HepG2 (cell line): ENCODE measurements at regions not wholly inside any gene's neighbourhood (a gene's known extent, or its start where the extent isn't known, plus 50 kb on each side); places are given as distances from the start of the nearest gene placed in this dataset.

Experiments
- BRD4 ChIP-seq: sonication (generic); formaldehyde crosslinking; IDR thresholded peaks from 2 replicates; pipeline ENCODE4 v1.4.0; 2020; ENCODE audit warnings: missing genetic modification reagents
- FOXA1 ChIP-seq, 2 experiments: fragments of 450-650 bp in 1 of 2; sonication (generic) in 1 of 2; formaldehyde crosslinking in 1 of 2; IDR thresholded peaks; 2 replicates each; pipeline versions ENCODE4 v1.4.0 to v1.6.1; 2016 to 2020; ENCODE audit warnings: missing genetic modification reagents in 1 of 2
- GATA4 ChIP-seq: sonication (generic); IDR thresholded peaks from 2 replicates; pipeline ENCODE4 v1.6.1; 2016; ENCODE audit warnings: antibody characterized with exemption, low read depth, borderline replicate concordance
- HDAC6 ChIP-seq: fragments of 200-600 bp; sonication (generic); IDR thresholded peaks from 2 replicates; pipeline ENCODE4 v1.7.0; 2017; ENCODE audit warnings: mild to moderate bottlenecking, antibody characterized with exemption, low read length, low read depth
- KLF11 ChIP-seq: IDR thresholded peaks from 2 replicates; pipeline ENCODE4 v1.6.1; 2016; ENCODE audit warnings: missing compliant biosample characterization
- LCORL ChIP-seq, 2 experiments: fragments of 450-650 bp in 1 of 2; sonication (generic) in 1 of 2; formaldehyde crosslinking in 1 of 2; IDR thresholded peaks; 2 replicates each; pipeline versions ENCODE4 v1.5.0 to v1.6.1; 2017 to 2020; ENCODE audit warnings: antibody characterized with exemption in 1 of 2, missing genetic modification reagents in 1 of 2
- NR2F1 ChIP-seq, 2 experiments: fragments of 450-650 bp in 1 of 2; formaldehyde crosslinking in 1 of 2; IDR thresholded peaks; 2 replicates each; pipeline versions ENCODE4 v1.5.0 to v1.6.1; 2016 to 2020; ENCODE audit warnings: mild to moderate bottlenecking in 1 of 2, missing compliant biosample characterization in 1 of 2, missing genetic modification reagents in 1 of 2, moderate library complexity in 1 of 2
- NR2F6 ChIP-seq, 2 experiments: IDR thresholded peaks; 2 replicates each; pipeline ENCODE4 v1.6.1; 2016; ENCODE audit warnings: antibody characterized with exemption in 1 of 2, mild to moderate bottlenecking in 1 of 2
- SALL1 ChIP-seq: sonication (generic); formaldehyde crosslinking; IDR thresholded peaks from 2 replicates; pipeline ENCODE4 v1.8.0; 2022; ENCODE audit warnings: mild to moderate bottlenecking, missing genetic modification reagents
- SAP130 ChIP-seq: IDR thresholded peaks from 2 replicates; pipeline ENCODE4 v1.6.1; 2016; ENCODE audit warnings: low read depth
- SKI ChIP-seq: fragments of 450-650 bp; IDR thresholded peaks from one replicate; pipeline ENCODE4 v1.6.1; 2018; ENCODE audit warnings: mild to moderate bottlenecking; ENCODE audit not compliant: partially characterized antibody
- SOX6 ChIP-seq, 2 experiments: fragments of 450-650 bp in 1 of 2; sonication (generic) in 1 of 2; formaldehyde crosslinking in 1 of 2; IDR thresholded peaks; 2 replicates each; pipeline versions ENCODE4 v1.4.0 to v1.6.1; 2017 to 2020; ENCODE audit warnings: antibody characterized with exemption in 1 of 2, mild to moderate bottlenecking in 1 of 2, missing genetic modification reagents in 1 of 2
- SRY ChIP-seq: sonication (generic); formaldehyde crosslinking; IDR thresholded peaks from 2 replicates; pipeline ENCODE4 v1.8.0; 2022; ENCODE audit warnings: mild to moderate bottlenecking, missing genetic modification reagents
- STAT6 ChIP-seq: sonication (generic); formaldehyde crosslinking; IDR thresholded peaks from 2 replicates; pipeline ENCODE4 v1.4.0; 2020; ENCODE audit warnings: missing genetic modification reagents, mild to moderate bottlenecking, borderline replicate concordance
- TEF ChIP-seq: sonication (generic); formaldehyde crosslinking; IDR thresholded peaks from 2 replicates; pipeline ENCODE4 v1.5.0; 2020; ENCODE audit warnings: missing genetic modification reagents
- ZNF30 ChIP-seq: sonication (generic); formaldehyde crosslinking; IDR thresholded peaks from 2 replicates; pipeline ENCODE4 v1.5.0; 2020; ENCODE audit warnings: mild to moderate bottlenecking, missing genetic modification reagents
- ZNF674 ChIP-seq: sonication (generic); formaldehyde crosslinking; IDR thresholded peaks from 2 replicates; pipeline ENCODE4 v1.5.0; 2020; ENCODE audit warnings: low read depth, mild to moderate bottlenecking, missing genetic modification reagents
- ZNF788 ChIP-seq: sonication (generic); formaldehyde crosslinking; IDR thresholded peaks from 2 replicates; pipeline ENCODE4 v1.5.0; 2020; ENCODE audit warnings: mild to moderate bottlenecking, missing genetic modification reagents, borderline replicate concordance
- TF ChIP-seq, protein P1 (sequence below): sonication (generic); formaldehyde crosslinking; conservative IDR thresholded peaks from 2 replicates; pipeline ENCODE4 v1.4.0; 2020; ENCODE audit warnings: missing genetic modification reagents
- TF ChIP-seq, protein P2 (sequence below): sonication (generic); formaldehyde crosslinking; IDR thresholded peaks from 2 replicates; pipeline ENCODE4 v1.4.0; 2020; ENCODE audit warnings: missing genetic modification reagents
- TF ChIP-seq, protein P3 (sequence below): fragments of 450-650 bp; IDR thresholded peaks from 2 replicates; pipeline ENCODE4 v1.6.1; 2016

DNA sequence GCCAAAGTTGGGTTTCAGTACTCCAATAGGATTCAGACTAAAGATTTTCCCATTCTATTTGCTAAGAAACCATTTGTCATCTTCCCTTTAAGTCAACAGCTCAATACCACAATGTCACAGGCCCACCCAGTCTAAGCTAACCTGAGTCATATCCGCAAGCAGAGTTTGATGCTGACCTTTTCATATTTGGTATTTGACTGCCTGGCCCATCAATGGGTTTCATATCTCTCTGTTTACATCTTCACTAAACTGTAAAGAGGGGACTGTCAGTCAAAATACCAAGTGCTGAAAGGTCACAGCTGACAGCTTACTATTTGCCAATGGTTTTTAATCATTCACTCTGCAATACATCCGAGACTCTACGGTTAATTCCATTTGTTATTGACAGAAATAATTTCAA is 707.5 kb upstream of the ACTRT1 start (continued):
- no peak for TF ChIP-seq ZNF788 (CRISPR knock-in tag)
- peak; percentile 26 to 88; a peak in 2 of 4 replicates for TF ChIP-seq NR2F1 (CRISPR knock-in tag; IDR thresholded peaks at IDR 0.05)
- TF ChIP-seq BRD4 (CRISPR knock-in tag) = no peak
- no peak for TF ChIP-seq KLF11
- peak; percentile 90 for TF ChIP-seq NR2F6 (IDR thresholded peaks at IDR 0.05)
- TF ChIP-seq NR2F6 (CRISPR knock-in tag; IDR thresholded peaks at IDR 0.05) = peak; percentile 47; the same call in 1 of the 2 replicates
- TF ChIP-seq, protein P1, sequence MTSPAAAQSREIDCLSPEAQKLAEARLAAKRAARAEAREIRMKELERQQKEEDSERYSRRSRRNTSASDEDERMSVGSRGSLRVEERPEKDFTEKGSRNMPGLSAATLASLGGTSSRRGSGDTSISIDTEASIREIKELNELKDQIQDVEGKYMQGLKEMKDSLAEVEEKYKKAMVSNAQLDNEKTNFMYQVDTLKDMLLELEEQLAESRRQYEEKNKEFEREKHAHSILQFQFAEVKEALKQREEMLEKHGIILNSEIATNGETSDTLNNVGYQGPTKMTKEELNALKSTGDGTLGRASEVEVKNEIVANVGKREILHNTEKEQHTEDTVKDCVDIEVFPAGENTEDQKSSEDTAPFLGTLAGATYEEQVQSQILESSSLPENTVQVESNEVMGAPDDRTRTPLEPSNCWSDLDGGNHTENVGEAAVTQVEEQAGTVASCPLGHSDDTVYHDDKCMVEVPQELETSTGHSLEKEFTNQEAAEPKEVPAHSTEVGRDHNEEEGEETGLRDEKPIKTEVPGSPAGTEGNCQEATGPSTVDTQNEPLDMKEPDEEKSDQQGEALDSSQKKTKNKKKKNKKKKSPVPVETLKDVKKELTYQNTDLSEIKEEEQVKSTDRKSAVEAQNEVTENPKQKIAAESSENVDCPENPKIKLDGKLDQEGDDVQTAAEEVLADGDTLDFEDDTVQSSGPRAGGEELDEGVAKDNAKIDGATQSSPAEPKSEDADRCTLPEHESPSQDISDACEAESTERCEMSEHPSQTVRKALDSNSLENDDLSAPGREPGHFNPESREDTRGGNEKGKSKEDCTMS (CRISPR knock-in tag) = no peak
- TF ChIP-seq, protein P2, sequence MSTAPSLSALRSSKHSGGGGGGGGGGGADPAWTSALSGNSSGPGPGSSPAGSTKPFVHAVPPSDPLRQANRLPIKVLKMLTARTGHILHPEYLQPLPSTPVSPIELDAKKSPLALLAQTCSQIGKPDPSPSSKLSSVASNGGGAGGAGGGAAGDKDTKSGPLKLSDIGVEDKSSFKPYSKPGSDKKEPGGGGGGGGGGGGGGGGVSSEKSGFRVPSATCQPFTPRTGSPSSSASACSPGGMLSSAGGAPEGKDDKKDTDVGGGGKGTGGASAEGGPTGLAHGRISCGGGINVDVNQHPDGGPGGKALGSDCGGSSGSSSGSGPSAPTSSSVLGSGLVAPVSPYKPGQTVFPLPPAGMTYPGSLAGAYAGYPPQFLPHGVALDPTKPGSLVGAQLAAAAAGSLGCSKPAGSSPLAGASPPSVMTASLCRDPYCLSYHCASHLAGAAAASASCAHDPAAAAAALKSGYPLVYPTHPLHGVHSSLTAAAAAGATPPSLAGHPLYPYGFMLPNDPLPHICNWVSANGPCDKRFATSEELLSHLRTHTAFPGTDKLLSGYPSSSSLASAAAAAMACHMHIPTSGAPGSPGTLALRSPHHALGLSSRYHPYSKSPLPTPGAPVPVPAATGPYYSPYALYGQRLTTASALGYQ (CRISPR knock-in tag) = peak; percentile 40; the same call in 1 of the 2 replicates
- TF ChIP-seq SRY (CRISPR knock-in tag) = no peak
- TF ChIP-seq ZNF674 (CRISPR knock-in tag) = no peak
- no peak for TF ChIP-seq HDAC6
- no peak for TF ChIP-seq ZNF30 (CRISPR knock-in tag)
- no peak for TF ChIP-seq GATA4
- peak; percentile 41; the same call in 1 of the 2 replicates for TF ChIP-seq SAP130 (CRISPR knock-in tag)
- peak; percentile 24; the same call in 1 of the 2 replicates for TF ChIP-seq LCORL (IDR thresholded peaks at IDR 0.05)
- no peak for TF ChIP-seq LCORL (CRISPR knock-in tag; IDR thresholded peaks at IDR 0.05)
- TF ChIP-seq TEF (CRISPR knock-in tag) = no peak
- TF ChIP-seq STAT6 = no peak
- TF ChIP-seq FOXA1 (IDR thresholded peaks at IDR 0.05) = 0 out of 2 replicates have a peak, but pooled peaks have one; percentile 22
- peak; percentile 15; the same call in 1 of the 2 replicates for TF ChIP-seq FOXA1 (CRISPR knock-in tag; IDR thresholded peaks at IDR 0.05)
- TF ChIP-seq SALL1 = peak; percentile 85; the same call in 1 of the 2 replicates
- no peak for TF ChIP-seq SKI
- TF ChIP-seq, protein P3, sequence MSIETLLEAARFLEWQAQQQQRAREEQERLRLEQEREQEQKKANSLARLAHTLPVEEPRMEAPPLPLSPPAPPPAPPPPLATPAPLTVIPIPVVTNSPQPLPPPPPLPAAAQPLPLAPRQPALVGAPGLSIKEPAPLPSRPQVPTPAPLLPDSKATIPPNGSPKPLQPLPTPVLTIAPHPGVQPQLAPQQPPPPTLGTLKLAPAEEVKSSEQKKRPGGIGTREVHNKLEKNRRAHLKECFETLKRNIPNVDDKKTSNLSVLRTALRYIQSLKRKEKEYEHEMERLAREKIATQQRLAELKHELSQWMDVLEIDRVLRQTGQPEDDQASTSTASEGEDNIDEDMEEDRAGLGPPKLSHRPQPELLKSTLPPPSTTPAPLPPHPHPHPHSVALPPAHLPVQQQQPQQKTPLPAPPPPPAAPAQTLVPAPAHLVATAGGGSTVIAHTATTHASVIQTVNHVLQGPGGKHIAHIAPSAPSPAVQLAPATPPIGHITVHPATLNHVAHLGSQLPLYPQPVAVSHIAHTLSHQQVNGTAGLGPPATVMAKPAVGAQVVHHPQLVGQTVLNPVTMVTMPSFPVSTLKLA = no peak
- TF ChIP-seq SOX6 (IDR thresholded peaks at IDR 0.05) = no peak
- peak; percentile 48 for TF ChIP-seq SOX6 (CRISPR knock-in tag; IDR thresholded peaks at IDR 0.05)
